H1 (cell line): ENCODE measurements at regions not wholly inside any gene's neighbourhood (a gene's known extent, or its start where the extent isn't known, plus 50 kb on each side); places are given as distances from the start of the nearest gene placed in this dataset.

Source experiments
- CTCF ChIA-PET: fragments of 300-600 bp; sonication (Branson Sonifier 250); formaldehyde crosslinking; loops from one replicate; lab custom pipeline; 2021; ENCODE audit not compliant: partially characterized antibody; lab: Charles Lee
- POLR2A ChIA-PET: fragments of 300-600 bp; sonication (Branson Sonifier 250); formaldehyde crosslinking; loops from one replicate; lab custom pipeline; 2021; ENCODE audit warnings: inconsistent platforms; ENCODE audit not compliant: partially characterized antibody; lab: Charles Lee
- DNase-seq, 2 experiments: peaks; one replicate each; pipeline versions ENCODE4 v3.0.0 to v3.0.0-alpha.2; 2010 to 2022; ENCODE audit warnings: low spot score in 2 of 2, low read depth in 1 of 2, mixed read lengths in 1 of 2
- FAIRE-seq: peaks from 2 replicates; lab custom pipeline; 2011; peaks lifted over from hg19 to GRCh38; lab: Jason Lieb, UNC
- H2AFZ ChIP-seq: 2 replicates; pipeline ENCODE4 v1.8.1; 2012; ENCODE audit warnings: low read length, inconsistent platforms
- H2AK5ac ChIP-seq: 2 replicates; pipeline ENCODE4 v1.6.1; 2013; ENCODE audit warnings: low read depth, low read length
- H2BK120ac ChIP-seq: replicated peaks from 2 replicates; pipeline ENCODE3; 2013; ENCODE audit warnings: low read depth, low read length, inconsistent platforms
- H2BK12ac ChIP-seq: 2 replicates; pipeline ENCODE4 v1.6.1; 2013; ENCODE audit warnings: low read depth, low read length
- H2BK15ac ChIP-seq: 2 replicates; pipeline ENCODE4 v1.6.1; 2013; ENCODE audit warnings: low read length
- H2BK20ac ChIP-seq: 2 replicates; pipeline ENCODE4 v1.6.1; 2013; ENCODE audit warnings: low read length
- H2BK5ac ChIP-seq: 2 replicates; pipeline ENCODE4 v1.6.1; 2013; ENCODE audit warnings: low read depth, low read length
- H3K14ac ChIP-seq: 2 replicates; pipeline ENCODE4 v1.6.1; 2013; ENCODE audit warnings: inconsistent platforms; ENCODE audit not compliant: insufficient read length
- H3K18ac ChIP-seq: 2 replicates; pipeline ENCODE4 v1.6.1; 2013; ENCODE audit warnings: low read length; ENCODE audit errors: extremely low read depth
- H3K23ac ChIP-seq: 2 replicates; pipeline ENCODE4 v1.6.1; 2013; ENCODE audit warnings: inconsistent platforms; ENCODE audit not compliant: insufficient read length
- H3K23me2 ChIP-seq: 2 replicates; pipeline ENCODE4 v1.6.1; 2013; ENCODE audit warnings: low read depth, low read length
- H3K27ac ChIP-seq: 2 replicates; pipeline ENCODE4 v1.6.1; 2011; ENCODE audit warnings: low read depth, low read length, inconsistent platforms
- H3K27me3 ChIP-seq, 4 experiments: replicated peaks in 1 of 4; 1 replicate in 1 of 4; 2 replicates in 3 of 4; pipeline versions ENCODE4 v1.6.1 to v1.8.1; 2011 to 2013; ENCODE audit warnings: low read length in 3 of 4, mild to moderate bottlenecking in 3 of 4, inconsistent platforms in 2 of 4, mixed read lengths in 2 of 4, moderate library complexity in 1 of 4; ENCODE audit not compliant: control insufficient read depth in 3 of 4, insufficient read depth in 3 of 4; ENCODE audit errors: extremely low read depth in 1 of 4
- H3K36me3 ChIP-seq, 4 experiments: 2 replicates each; pipeline versions ENCODE4 v1.6.1 to v1.8.1; 2011 to 2013; ENCODE audit warnings: mild to moderate bottlenecking in 4 of 4, low read length in 3 of 4, moderate library complexity in 2 of 4, control low read depth in 1 of 4, inconsistent platforms in 1 of 4; ENCODE audit not compliant: insufficient read depth in 4 of 4, control insufficient read depth in 2 of 4
- H3K4ac ChIP-seq: replicated peaks from 2 replicates; pipeline ENCODE3; 2013; ENCODE audit warnings: low read length, low read depth, mixed read lengths, inconsistent platforms; ENCODE audit not compliant: insufficient read length
- H3K4me1 ChIP-seq, 4 experiments: replicated peaks in 1 of 4; 1 replicate in 1 of 4; 2 replicates in 3 of 4; pipeline versions ENCODE4 v1.6.1 to v1.8.1; 2011 to 2013; ENCODE audit warnings: low read length in 3 of 4, inconsistent platforms in 2 of 4, mixed read lengths in 1 of 4; ENCODE audit not compliant: insufficient read depth in 4 of 4, control insufficient read depth in 3 of 4
- H3K4me2 ChIP-seq, 2 experiments: 2 replicates each; pipeline versions ENCODE4 v1.6.1 to v1.8.1; 2011 to 2013; ENCODE audit warnings: low read depth in 2 of 2, low read length in 2 of 2, control low read depth in 1 of 2, inconsistent platforms in 1 of 2, mild to moderate bottlenecking in 1 of 2; ENCODE audit not compliant: insufficient read depth in 1 of 2
- H3K4me3 ChIP-seq, 4 experiments: fragments of 200-600, 300-600 bp in 1 of 4; sonication (generic), shearing (Covaris generic), sonication (Bioruptor Twin) in 1 of 4; 2 replicates each; pipeline versions ENCODE4 v1.5.1 to v1.8.1; 2011 to 2016; ENCODE audit warnings: low read length in 4 of 4, low read depth in 3 of 4, control low read depth in 2 of 4, inconsistent platforms in 2 of 4, mild to moderate bottlenecking in 2 of 4, mixed read lengths in 1 of 4, moderate library complexity in 1 of 4; ENCODE audit not compliant: insufficient read depth in 2 of 4; ENCODE audit errors: extremely low read depth in 1 of 4
- H3K56ac ChIP-seq: replicated peaks from 2 replicates; pipeline ENCODE3; 2013; ENCODE audit warnings: low read depth, mild to moderate bottlenecking, mixed read lengths, low read length, inconsistent platforms; ENCODE audit not compliant: insufficient read length
- H3K79me1 ChIP-seq: 2 replicates; pipeline ENCODE4 v1.6.1; 2013; ENCODE audit warnings: low read depth, low read length, control low read depth
- H3K79me2 ChIP-seq, 2 experiments: 2 replicates each; pipeline versions ENCODE4 v1.6.1 to v1.8.1; 2012 to 2013; ENCODE audit warnings: low read length in 2 of 2, mild to moderate bottlenecking in 2 of 2, inconsistent platforms in 1 of 2; ENCODE audit not compliant: insufficient read depth in 2 of 2, control insufficient read depth in 1 of 2
- H3K9ac ChIP-seq, 4 experiments: replicated peaks in 1 of 4; 1 replicate in 1 of 4; 2 replicates in 3 of 4; pipeline versions ENCODE4 v1.6.1 to v1.8.1; 2011 to 2013; ENCODE audit warnings: low read depth in 3 of 4, low read length in 3 of 4, control low read depth in 2 of 4, mild to moderate bottlenecking in 2 of 4, moderate library complexity in 2 of 4, inconsistent platforms in 1 of 4; ENCODE audit errors: extremely low read depth in 1 of 4
- H3K9me3 ChIP-seq, 2 experiments: 2 replicates each; pipeline versions ENCODE4 v1.6.1 to v1.8.1; 2012 to 2013; ENCODE audit warnings: mild to moderate bottlenecking in 2 of 2, moderate library complexity in 2 of 2, control low read depth in 1 of 2, inconsistent platforms in 1 of 2, low read depth in 1 of 2, low read length in 1 of 2, mixed read lengths in 1 of 2; ENCODE audit not compliant: insufficient read depth in 2 of 2
- H4K20me1 ChIP-seq, 2 experiments: replicated peaks in 1 of 2; 2 replicates each; pipeline versions ENCODE3 to v1.8.1; 2011 to 2013; ENCODE audit warnings: inconsistent platforms in 2 of 2, low read length in 2 of 2, mild to moderate bottlenecking in 1 of 2; ENCODE audit not compliant: insufficient read depth in 2 of 2, control insufficient read depth in 1 of 2
- H4K5ac ChIP-seq: 2 replicates; pipeline ENCODE4 v1.6.1; 2013; ENCODE audit warnings: low read length, low read depth, mixed read lengths, inconsistent platforms; ENCODE audit not compliant: insufficient read length
- H4K8ac ChIP-seq: 2 replicates; pipeline ENCODE4 v1.8.0; 2013; ENCODE audit warnings: mild to moderate bottlenecking, moderate library complexity, low read length, inconsistent platforms; ENCODE audit not compliant: insufficient read depth; ENCODE audit errors: extremely low read depth
- H4K91ac ChIP-seq: replicated peaks from 2 replicates; pipeline ENCODE3; 2013; ENCODE audit warnings: low read length, mixed read lengths, inconsistent platforms; ENCODE audit not compliant: insufficient read length
- BACH1 ChIP-seq: IDR thresholded peaks from 2 replicates; pipeline ENCODE4 v1.6.1; 2012; ENCODE audit warnings: low read length, improper control_type of control experiment
- CEBPB ChIP-seq: IDR thresholded peaks from 2 replicates; pipeline ENCODE4 v1.6.1; 2012; ENCODE audit warnings: low read depth, low read length
- CREB1 ChIP-seq: IDR thresholded peaks from 2 replicates; pipeline ENCODE4 v1.6.1; 2012; ENCODE audit warnings: inconsistent platforms
- EGR1 ChIP-seq: IDR thresholded peaks from 2 replicates; pipeline ENCODE4 v1.6.1; 2011; ENCODE audit warnings: low read depth, low read length, borderline replicate concordance
- FOSL1 ChIP-seq: IDR thresholded peaks from 2 replicates; pipeline ENCODE4 v1.6.1; 2011; ENCODE audit warnings: mild to moderate bottlenecking, low read depth, low read length, moderate library complexity; ENCODE audit not compliant: insufficient read depth
- JUN ChIP-seq: IDR thresholded peaks from 2 replicates; pipeline ENCODE4 v1.6.1; 2011; ENCODE audit warnings: low read depth, mild to moderate bottlenecking, improper control_type of control experiment, low read length
- SAP30 ChIP-seq: fragments of 300-600 bp; sonication (generic); IDR thresholded peaks from 2 replicates; pipeline ENCODE4 v1.7.1; 2012; ENCODE audit warnings: low read length, moderate library complexity, mild to moderate bottlenecking, inconsistent platforms; ENCODE audit not compliant: insufficient read depth, insufficient replicate concordance
- SIN3A ChIP-seq, 2 experiments: IDR thresholded peaks in 1 of 2; conservative IDR thresholded peaks in 1 of 2; 2 replicates each; pipeline ENCODE4 v1.6.1; 2011 to 2012; ENCODE audit warnings: low read length in 2 of 2, improper control_type of control experiment in 1 of 2, low read depth in 1 of 2, mild to moderate bottlenecking in 1 of 2
- SIRT6 ChIP-seq: IDR thresholded peaks from one replicate; pipeline ENCODE4 v1.7.1; 2012; ENCODE audit warnings: low read length, inconsistent platforms
- SIX5 ChIP-seq: IDR thresholded peaks from 2 replicates; pipeline ENCODE4 v1.6.1; 2011; ENCODE audit warnings: mild to moderate bottlenecking, low read depth, low read length
- TBP ChIP-seq: IDR thresholded peaks from 2 replicates; pipeline ENCODE4 v1.6.1; 2011; ENCODE audit warnings: low read depth, low read length, improper control_type of control experiment
- WGBS, 2 experiments: shearing (Covaris generic) in 1 of 2; methylation state at CpG; one replicate each; pipeline versions ENCODE4 v1.1.6 to v1.1.7; 2013 to 2015; ENCODE audit warnings: low lambda C conversion rate in 2 of 2, mixed read lengths in 2 of 2, inconsistent platforms in 1 of 2, low coverage in 1 of 2, missing lambda C conversion rate in 1 of 2; ENCODE audit not compliant: insufficient replicate concordance in 2 of 2, insufficient coverage in 1 of 2, insufficient read length in 1 of 2; ENCODE audit errors: extremely low coverage in 1 of 2, missing lambda C conversion rate in 1 of 2; 5-methylcytosine and 5-hydroxymethylcytosine counted together

DNA sequence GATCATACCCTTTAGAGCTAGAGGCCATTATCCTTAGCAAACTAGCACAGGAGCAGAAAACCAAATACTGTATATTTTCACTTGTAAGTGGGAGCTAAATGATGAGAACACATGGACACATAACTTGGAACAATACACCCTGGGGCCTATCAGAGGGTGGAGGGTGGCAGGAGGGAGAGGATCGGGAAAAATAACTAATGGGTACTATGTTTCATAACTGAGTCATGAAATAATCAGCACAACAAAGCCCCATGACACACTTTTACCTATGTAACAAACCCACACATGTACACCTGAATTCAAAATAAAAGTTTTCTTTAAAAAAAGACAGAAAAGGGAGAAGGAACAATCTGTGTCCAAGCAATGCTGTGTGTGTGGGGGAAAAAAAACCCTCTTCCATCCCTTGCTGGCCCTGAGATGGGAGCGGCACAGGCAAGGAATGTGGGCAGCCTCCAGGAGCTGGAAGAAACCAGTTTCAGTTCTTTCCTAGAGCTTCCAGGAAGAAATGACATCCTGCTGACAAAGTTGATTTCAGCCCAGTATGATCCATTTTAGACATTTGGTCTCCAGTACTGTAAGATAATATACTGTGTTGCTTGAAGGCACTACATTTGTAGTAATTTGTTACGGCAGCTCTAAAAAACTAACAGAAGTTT lies 458.7 kb upstream of the CNTNAP5 start:
- no peak overlapping the region for H3K23ac ChIP-seq
- H2AK5ac ChIP-seq: no peak overlapping the region
- TF ChIP-seq SIX5 (no peak), SAP30 (no peak), EGR1 (no peak), CEBPB (no peak), SIRT6 (no peak), JUN (no peak), BACH1 (no peak), CREB1 (no peak), TBP (no peak), FOSL1 (no peak), SIN3A (conservative IDR thresholded peaks at IDR 0.05 in 1 of 2, IDR thresholded peaks at IDR 0.05 in 1 of 2; ENCODE audit: low read depth in 1 of 2, low read length in 2 of 2) (no peak)
- TF ChIP-seq, all 59 proteins: peak for 0
- H3K9ac ChIP-seq: no peak overlapping the region
- CTCF ChIA-PET: interaction anchor here (1.1 kb wide), 1 partner anchor 73 kb away, joined by 3 read pairs; no protein-coding TSS in a partner anchor
- H2BK20ac ChIP-seq: no peak overlapping the region
- H3K4me3 ChIP-seq: no peak overlapping the region
- H3K4ac ChIP-seq: no peak overlapping the region
- no peaks in the 10 kb centered on the region for H4K20me1 ChIP-seq
- no peak overlapping the region for H3K18ac ChIP-seq
- no peaks in the 10 kb centered on the region for H3K79me2 ChIP-seq
- H3K14ac ChIP-seq: no peak overlapping the region
- no peaks in the 10 kb centered on the region for H3K36me3 ChIP-seq
- WGBS, 2 experiments: 96% methylated on average over 3 of the region's 3 CpGs; no CpG with 5 or more reads in 1 of the 2 experiments
- H3K79me1 ChIP-seq: no peaks in the 10 kb centered on the region
- H4K91ac ChIP-seq: no peak overlapping the region
- no peak overlapping the region for H3K4me2 ChIP-seq
- H2BK120ac ChIP-seq: no peak overlapping the region
- DNase-seq (no peak), FAIRE-seq (no peak)
- POLR2A ChIA-PET: no interaction called here
- H3K4me1 ChIP-seq: no peaks in the 10 kb centered on the region
- no peaks in the 10 kb centered on the region for H3K9me3 ChIP-seq
- H3K27ac ChIP-seq: no peak overlapping the region
- H3K56ac ChIP-seq: no peak overlapping the region
- H2BK15ac ChIP-seq: no peak overlapping the region
- no peaks in the 10 kb centered on the region for H3K23me2 ChIP-seq
- H4K5ac ChIP-seq: no peak overlapping the region
- H2AFZ ChIP-seq: no peak overlapping the region
- no peak overlapping the region for H2BK12ac ChIP-seq
- H2BK5ac ChIP-seq: no peak overlapping the region
- no peak overlapping the region for H4K8ac ChIP-seq
- H3K27me3 ChIP-seq: no peaks in the 10 kb centered on the region
